GM12864 (cell line): ENCODE measurements at regions not wholly inside any gene's neighbourhood (a gene's known extent, or its start where the extent isn't known, plus 50 kb on each side); places are given as distances from the start of the nearest gene placed in this dataset.

Experiments used
- DNase-seq: peaks from one replicate; pipeline ENCODE4 v3.0.0-alpha.2; 2011; ENCODE audit warnings: low read depth
- H3K4me3 ChIP-seq: 2 replicates; pipeline ENCODE4 v1.5.1; 2011; ENCODE audit warnings: mild to moderate bottlenecking, low read depth, low read length, control low read depth
- TF ChIP-seq, protein P1 (sequence below): IDR thresholded peaks from 2 replicates; pipeline ENCODE4 v1.5.1; 2011; ENCODE audit warnings: low read depth, mild to moderate bottlenecking, moderate library complexity, low read length, control low read depth, inconsistent platforms; ENCODE audit errors: missing control alignments

DNA sequence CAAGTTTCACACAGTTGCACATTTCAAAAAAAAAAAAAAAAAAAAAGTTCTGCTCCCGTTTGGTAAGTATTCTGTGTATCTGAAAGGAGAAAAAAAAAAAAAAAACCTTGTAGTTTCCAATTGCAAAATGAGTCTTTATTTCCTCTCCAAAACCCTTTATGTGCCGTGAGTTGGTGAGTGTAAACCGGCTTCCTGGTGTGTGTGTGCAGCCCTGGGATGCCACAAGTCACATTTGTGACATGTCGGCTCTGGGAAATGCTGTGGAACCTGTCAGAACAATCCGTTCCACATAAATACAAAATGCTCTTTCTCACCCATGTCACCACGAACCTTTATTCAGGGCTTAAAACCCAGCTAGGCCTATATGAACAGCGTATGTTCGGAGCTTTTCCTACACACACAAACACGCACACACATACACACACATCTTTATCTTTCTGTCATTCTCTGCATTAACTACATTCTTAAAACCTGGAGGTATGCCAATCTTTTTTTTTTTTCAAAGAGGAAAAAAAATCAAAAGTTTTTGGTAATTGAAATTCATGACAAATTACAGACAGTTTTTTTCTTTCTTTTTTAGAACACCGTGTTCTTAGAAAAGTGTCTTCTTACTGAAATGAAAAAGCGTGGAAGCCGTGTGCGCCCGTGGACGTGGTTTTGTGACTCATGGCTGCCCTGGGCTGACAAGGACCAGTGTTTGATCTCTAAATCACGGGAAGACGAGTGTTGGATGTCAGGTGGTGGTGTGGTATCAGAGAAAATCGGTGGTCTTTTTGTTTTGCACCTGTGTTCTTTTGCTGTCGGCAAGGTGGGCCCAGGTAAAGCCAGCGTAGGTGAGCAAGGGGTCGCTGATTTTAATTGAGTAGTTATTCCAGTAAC is 612.0 kb downstream of the VRK1 start:
- DNase-seq = peak; percentile 19
- TF ChIP-seq, protein P1, sequence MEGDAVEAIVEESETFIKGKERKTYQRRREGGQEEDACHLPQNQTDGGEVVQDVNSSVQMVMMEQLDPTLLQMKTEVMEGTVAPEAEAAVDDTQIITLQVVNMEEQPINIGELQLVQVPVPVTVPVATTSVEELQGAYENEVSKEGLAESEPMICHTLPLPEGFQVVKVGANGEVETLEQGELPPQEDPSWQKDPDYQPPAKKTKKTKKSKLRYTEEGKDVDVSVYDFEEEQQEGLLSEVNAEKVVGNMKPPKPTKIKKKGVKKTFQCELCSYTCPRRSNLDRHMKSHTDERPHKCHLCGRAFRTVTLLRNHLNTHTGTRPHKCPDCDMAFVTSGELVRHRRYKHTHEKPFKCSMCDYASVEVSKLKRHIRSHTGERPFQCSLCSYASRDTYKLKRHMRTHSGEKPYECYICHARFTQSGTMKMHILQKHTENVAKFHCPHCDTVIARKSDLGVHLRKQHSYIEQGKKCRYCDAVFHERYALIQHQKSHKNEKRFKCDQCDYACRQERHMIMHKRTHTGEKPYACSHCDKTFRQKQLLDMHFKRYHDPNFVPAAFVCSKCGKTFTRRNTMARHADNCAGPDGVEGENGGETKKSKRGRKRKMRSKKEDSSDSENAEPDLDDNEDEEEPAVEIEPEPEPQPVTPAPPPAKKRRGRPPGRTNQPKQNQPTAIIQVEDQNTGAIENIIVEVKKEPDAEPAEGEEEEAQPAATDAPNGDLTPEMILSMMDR = no peak
- H3K4me3 ChIP-seq = no peak overlapping the region

DNA sequence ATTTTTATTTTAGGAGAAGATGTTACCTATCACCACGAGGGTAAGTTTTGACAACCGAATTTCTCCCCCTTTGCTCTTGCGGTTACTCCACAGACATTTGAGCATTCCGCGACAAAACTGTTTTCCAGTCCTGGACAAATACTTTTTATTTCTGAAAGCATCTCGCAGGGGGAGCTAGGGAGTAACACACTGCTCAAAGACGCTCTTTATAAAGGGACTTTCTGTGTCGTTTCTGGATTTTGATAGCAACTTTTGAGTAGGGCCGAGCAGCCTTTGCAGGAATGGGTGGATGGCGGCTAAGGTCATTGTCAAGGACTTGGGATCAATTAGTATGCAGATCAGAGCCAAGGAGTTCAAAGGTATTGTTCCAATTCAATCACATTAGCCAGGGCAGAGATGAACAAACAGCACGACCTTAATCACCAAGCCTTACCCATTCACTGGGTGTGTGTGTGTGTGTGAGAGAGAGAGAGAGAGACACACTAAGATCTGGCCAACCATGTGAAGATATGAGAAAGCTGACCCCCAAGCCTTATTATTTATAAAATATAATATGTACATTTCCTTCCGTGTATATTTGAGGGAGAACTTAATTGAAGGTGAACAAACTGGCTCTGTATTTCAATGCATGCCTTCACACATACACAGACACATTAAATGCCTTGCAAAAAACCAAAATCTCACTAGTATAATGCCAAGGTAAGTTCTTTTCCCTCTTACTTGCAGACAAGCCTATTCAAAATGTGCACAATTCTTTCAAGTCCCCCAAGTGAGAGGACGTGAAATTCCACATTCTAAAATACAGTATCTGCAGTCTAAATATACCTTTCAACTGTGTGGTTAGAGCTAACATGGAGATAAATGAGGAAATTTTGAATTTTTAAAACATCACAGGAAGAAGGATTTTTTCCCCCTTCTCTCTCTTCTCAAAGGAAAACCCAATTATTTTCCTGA is 613.8 kb downstream of the VRK1 start:
- H3K4me3 ChIP-seq = no peak overlapping the region
- TF ChIP-seq, protein P1 = no peak
- DNase-seq = no peak

DNA sequence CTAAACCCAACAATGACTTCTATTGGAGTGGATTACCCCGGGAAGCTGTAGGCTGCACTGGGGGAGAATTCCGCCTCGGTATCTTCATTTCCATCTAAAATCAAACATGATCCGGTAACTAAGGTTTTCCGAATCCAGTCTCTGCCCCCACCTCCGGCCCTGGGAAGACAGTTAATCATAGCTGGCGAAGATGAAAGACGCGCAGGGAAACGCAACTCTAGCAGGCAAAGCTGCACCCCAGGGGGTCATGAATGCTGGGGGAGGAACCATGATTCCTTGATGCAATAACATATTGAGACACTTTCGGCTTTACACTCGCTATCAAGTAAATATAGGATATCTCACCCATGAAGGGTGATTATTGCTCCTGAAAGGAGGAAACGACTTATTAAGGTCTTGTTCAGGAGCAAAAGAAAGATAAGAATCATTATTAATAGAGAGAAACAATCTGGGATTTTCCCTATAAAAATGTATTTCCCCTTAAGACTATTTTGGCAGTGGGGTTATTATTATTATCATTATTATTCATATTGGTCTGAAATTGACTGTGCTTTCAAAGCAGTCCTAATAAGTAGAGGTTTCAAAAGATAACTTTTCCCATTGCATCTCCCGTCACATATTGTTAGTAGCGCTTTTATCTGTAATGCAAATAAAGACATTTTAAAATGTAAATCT is 614.9 kb downstream of the VRK1 start:
- no peak for DNase-seq
- TF ChIP-seq, protein P1 = no peak
- H3K4me3 ChIP-seq = no peak overlapping the region

DNA sequence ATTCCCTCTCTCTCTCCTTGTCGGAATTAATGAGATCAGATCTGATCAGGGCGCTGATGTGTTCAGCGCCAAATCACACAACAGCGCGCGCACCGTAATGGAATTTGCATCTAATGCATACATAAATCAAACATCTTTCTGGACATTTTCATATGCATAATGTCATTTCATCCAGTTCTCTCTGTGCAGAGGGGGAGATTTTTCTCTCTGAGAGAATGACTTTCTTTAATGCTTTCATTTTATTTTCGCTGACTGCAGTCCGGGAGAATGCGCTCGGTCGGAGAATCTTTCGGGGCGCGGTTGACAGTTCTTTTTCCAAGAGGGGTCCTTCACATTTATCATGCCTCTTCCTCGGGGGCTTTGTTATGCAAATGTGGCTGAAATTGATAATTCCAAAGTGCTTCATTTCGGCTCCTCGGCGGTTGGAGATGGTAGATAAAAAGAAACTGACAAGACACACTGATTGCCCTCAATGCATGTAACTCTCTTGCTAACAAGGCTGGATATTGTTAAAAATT is 615.9 kb downstream of the VRK1 start:
- TF ChIP-seq, protein P1 = no peak
- no peak for DNase-seq
- no peak overlapping the region for H3K4me3 ChIP-seq

DNA sequence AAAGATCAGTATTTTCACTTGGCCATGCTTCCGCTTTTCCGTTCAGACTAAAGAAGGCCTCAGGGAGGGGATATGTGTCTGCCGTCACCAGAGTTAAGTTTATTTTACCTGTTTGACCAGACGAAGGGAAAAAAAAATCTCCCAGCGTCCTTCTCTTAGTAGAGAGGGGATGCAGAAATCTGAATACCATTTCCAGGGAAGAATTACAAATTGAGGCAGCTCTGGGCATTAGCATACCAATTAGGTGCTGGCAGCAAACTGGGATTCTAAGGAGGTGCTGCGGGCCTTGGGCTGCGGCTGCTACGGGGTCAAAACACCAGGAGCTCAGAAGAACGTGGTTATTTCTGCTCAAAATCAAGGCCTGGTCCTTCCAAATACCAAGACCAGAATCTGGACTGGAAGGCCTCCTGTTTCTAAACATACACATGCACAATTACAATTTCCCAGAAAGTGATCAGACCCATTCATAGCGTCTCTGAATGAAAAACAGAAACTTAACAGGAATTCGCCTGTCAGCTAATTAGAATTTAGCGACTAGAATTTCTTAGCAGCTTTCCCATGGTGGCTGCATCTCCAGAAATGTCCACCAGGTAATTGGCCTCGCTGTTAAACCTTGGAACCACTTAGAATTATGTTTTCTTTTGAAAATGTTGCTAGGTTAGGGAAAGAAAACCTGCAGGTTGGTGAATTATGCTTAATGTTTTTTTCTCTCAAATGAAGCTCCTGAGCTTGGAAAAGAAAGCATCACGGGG is 617.0 kb downstream of the VRK1 start:
- H3K4me3 ChIP-seq = no peak overlapping the region
- TF ChIP-seq, protein P1 = no peak
- DNase-seq = no peak

DNA sequence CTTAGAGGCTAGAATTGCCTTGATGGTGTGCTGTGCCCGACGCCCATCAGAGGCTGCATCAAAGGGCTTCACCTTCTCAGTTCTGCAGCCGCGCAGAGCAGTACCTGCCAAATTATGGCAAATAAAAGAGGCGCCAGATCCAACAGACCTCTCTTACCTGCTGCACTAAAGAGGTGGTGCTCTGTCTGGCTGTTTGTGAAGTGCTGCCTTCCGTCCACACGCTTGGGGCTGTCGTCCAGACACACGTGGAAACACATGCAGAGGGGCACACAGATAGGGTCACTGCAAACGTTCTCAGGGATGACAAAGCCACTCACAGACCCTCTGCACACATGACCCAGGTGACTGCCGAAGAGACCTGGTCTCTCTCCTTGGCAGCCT is 617.5 kb downstream of the VRK1 start:
- no peak overlapping the region for H3K4me3 ChIP-seq
- DNase-seq = no peak
- TF ChIP-seq, protein P1 = no peak
